ENCODE measurements at regions not wholly inside any gene's neighbourhood (a gene's known extent, or its start where the extent isn't known, plus 50 kb on each side); places are given as distances from the start of the nearest gene placed in this dataset.

DNA sequence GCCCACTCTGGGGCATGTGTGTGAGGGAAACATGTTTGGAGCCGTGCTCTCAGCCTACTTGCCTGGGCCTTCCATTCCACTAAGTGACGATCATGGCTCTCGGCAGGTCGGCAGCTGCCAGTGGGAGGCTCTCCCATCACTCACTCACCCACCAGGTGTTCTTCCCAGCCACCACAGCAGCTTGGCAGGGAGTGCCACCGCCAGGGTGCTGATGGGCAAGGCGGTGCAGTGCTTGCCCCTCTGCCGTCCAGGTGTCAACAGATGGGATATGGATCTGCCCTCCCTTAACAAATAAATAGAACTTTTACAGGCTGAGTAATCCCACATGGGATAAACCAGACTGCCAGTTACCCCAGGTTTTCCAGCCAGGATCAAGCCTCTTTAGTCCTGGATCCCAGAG is 205.5 kb upstream of the TMEM45B start:
- Histone ChIP-seq H3K4me3 (no peak overlapping the region), H3K27ac (no peak overlapping the region), H3K36me3 (no peaks in the 10 kb centered on the region), H3K27me3 (peaks cover 6% of the 10 kb centered on the region), H3K9me3 (no peaks in the 10 kb centered on the region), H3K4me1 (no peaks in the 10 kb centered on the region)
- TF ChIP-seq, protein P1, sequence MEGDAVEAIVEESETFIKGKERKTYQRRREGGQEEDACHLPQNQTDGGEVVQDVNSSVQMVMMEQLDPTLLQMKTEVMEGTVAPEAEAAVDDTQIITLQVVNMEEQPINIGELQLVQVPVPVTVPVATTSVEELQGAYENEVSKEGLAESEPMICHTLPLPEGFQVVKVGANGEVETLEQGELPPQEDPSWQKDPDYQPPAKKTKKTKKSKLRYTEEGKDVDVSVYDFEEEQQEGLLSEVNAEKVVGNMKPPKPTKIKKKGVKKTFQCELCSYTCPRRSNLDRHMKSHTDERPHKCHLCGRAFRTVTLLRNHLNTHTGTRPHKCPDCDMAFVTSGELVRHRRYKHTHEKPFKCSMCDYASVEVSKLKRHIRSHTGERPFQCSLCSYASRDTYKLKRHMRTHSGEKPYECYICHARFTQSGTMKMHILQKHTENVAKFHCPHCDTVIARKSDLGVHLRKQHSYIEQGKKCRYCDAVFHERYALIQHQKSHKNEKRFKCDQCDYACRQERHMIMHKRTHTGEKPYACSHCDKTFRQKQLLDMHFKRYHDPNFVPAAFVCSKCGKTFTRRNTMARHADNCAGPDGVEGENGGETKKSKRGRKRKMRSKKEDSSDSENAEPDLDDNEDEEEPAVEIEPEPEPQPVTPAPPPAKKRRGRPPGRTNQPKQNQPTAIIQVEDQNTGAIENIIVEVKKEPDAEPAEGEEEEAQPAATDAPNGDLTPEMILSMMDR (IDR thresholded peaks at IDR 0.05): no peak
- no peak for TF ChIP-seq EP300 (IDR thresholded peaks at IDR 0.05)
- TF ChIP-seq POLR2AphosphoS5 (IDR thresholded peaks at IDR 0.05): no peak
- no peak for TF ChIP-seq POLR2A (IDR thresholded peaks at IDR 0.05)
- no peak for ATAC-seq
- no CpG with 5 or more reads among the region's 7 CpGs for WGBS, 2 donors (ENCODE audit: low coverage in 1 of 2)

DNA sequence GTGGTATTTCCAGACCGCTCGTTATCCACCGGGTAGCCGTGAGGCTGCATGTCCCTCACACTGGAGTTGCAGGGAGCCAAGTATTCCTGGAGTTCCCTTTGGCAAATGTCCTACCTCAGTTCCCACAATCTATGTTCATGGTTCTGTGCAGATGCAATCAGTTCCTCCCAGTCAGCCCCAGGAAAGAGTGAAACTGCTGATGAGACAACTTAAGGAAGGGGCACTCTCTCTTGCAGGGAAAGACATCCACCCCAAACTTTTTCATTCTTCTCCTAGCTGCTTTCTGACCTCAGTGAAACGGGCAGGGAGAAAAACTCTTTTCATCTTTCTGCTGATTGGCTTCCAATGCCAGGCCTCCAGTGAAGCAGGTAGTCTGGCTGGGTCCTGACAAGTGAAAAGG is 205.1 kb upstream of the TMEM45B start:
- Histone ChIP-seq H3K4me1 (no peaks in the 10 kb centered on the region), H3K9me3 (no peaks in the 10 kb centered on the region), H3K36me3 (no peaks in the 10 kb centered on the region), H3K27ac (no peak overlapping the region), H3K4me3 (no peak overlapping the region), H3K27me3 (peaks cover 6% of the 10 kb centered on the region)
- TF ChIP-seq, protein P1 (IDR thresholded peaks at IDR 0.05): no peak
- TF ChIP-seq EP300 (IDR thresholded peaks at IDR 0.05) (no peak), POLR2A (IDR thresholded peaks at IDR 0.05) (no peak), POLR2AphosphoS5 (IDR thresholded peaks at IDR 0.05) (no peak)
- no peak for ATAC-seq
- WGBS, 2 donors (ENCODE audit: low coverage in 1 of 2): 67 to 82% methylated on average over 2 to 5 of the region's 5 CpGs

DNA sequence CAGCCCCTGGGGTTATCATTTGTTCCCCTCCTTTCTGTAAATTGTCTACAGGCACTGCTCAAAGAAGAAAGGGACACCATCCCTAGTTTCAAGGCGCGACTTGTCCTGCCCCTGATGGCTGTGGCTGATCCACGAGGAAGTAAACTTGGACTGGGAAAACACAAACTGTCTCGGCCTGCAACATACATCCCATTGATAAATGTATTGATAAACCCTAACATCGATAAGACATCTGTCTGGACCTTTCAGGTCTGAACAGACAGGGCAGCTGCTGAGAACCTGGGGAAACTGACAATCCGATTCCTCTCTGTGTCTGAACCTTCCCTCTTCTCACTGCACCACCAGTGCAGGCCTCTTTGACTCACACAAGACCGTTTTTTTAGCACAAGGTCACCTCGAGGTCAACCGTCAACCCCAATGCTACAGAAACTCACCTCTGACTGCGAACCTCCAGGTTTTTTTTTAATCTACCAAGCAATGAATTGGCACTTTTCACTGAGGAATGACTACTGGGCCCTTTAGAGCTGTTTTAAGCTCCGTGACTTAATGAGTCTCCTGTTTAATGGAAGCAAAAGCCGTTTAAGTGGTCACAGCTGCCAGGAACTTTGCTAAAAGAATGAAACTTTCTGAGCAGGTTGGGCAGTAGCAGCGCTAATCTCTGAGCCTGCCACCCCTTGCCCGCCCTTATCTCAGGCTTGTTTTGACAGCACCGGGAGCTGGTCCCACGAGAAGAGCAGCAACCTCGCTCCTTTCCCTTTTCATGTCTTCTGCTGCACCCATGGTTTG is 203.8 kb upstream of the TMEM45B start:
- Histone ChIP-seq H3K4me1 (no peaks in the 10 kb centered on the region), H3K9me3 (no peaks in the 10 kb centered on the region), H3K27ac (no peak overlapping the region), H3K27me3 (peaks cover 6% of the 10 kb centered on the region), H3K36me3 (no peaks in the 10 kb centered on the region), H3K4me3 (no peak overlapping the region)
- ATAC-seq: no peak
- no peak for TF ChIP-seq POLR2AphosphoS5 (IDR thresholded peaks at IDR 0.05)
- TF ChIP-seq POLR2A (IDR thresholded peaks at IDR 0.05): no peak
- TF ChIP-seq, protein P1 (IDR thresholded peaks at IDR 0.05): no peak
- TF ChIP-seq EP300 (IDR thresholded peaks at IDR 0.05): no peak
- WGBS, 2 donors (ENCODE audit: low coverage in 1 of 2): 25 to 27% methylated on average over 7 to 14 of the region's 17 CpGs

DNA sequence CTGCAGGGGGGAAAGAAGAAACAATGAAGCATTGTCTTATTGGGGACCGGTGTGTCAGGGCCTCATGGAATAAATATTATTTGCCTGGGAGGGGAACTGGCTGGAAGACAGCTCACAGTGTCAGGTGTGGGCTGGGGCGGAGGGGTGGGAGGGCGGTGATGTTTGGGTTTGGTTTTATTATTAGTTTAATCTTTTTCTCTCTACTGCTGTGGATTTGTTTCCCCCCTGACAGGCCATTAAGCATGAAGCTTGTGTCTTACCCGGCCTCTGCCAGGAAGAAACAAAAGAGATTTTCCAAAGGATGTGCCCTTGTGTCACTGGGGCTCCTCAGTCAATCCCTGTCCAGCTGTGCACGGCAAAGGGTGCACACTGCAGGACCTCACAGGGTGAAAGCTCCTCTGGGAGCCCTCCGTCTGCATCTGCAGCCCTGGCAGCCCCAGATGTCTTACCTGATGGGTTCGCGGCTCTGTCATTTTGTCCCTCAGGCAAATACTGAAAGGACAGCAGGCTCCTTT is 203.1 kb upstream of the TMEM45B start:
- Histone ChIP-seq H3K36me3 (no peaks in the 10 kb centered on the region), H3K27me3 (peaks cover 12% of the 10 kb centered on the region), H3K9me3 (no peaks in the 10 kb centered on the region), H3K27ac (no peak overlapping the region), H3K4me3 (no peak overlapping the region), H3K4me1 (no peaks in the 10 kb centered on the region)
- TF ChIP-seq, protein P1 (IDR thresholded peaks at IDR 0.05): no peak
- TF ChIP-seq EP300 (IDR thresholded peaks at IDR 0.05) (no peak), POLR2AphosphoS5 (IDR thresholded peaks at IDR 0.05) (no peak), POLR2A (IDR thresholded peaks at IDR 0.05) (no peak)
- no peak for ATAC-seq
- WGBS, 2 donors (ENCODE audit: low coverage in 1 of 2): 41% methylated on average over 3 of the region's 8 CpGs; no CpG with 5 or more reads in 1 of the 2 donors

DNA sequence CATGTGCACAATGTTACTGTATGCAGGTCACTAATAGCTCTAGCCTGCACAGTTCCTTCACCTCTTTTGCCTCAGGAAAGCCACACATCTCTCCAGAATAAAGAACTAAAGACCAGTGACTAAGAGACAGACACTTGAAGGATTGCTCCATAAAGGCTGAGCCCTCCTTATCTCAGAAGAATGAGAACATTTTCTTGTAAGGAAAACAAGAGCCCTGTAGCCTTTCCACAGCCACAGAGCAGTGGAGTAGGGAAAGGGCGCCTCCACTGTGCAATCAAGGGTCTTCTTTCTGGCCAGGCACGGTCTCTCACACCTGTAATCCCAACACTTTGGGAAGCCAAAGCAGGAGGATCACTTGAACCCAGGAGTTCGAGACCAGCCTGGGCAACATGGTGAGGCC is 202.6 kb upstream of the TMEM45B start:
- TF ChIP-seq EP300 (IDR thresholded peaks at IDR 0.05): no peak
- no peak for TF ChIP-seq POLR2A (IDR thresholded peaks at IDR 0.05)
- no peak for TF ChIP-seq POLR2AphosphoS5 (IDR thresholded peaks at IDR 0.05)
- TF ChIP-seq, protein P1 (IDR thresholded peaks at IDR 0.05): no peak
- no peak for ATAC-seq

More for the DNA sequence above, 202.6 kb upstream of the TMEM45B start:
- no peak overlapping the region for H3K27ac ChIP-seq
- no peak overlapping the region for H3K4me3 ChIP-seq
- H3K27me3 ChIP-seq: peaks cover 18% of the 10 kb centered on the region
- H3K9me3 ChIP-seq: no peaks in the 10 kb centered on the region
- whole genome bisulfite sequencing, 2 donors (ENCODE audit: low coverage in 1 of 2): 86% methylated on average over 1 of the region's 3 CpGs; no CpG with 5 or more reads in 1 of the 2 donors
- H3K36me3 ChIP-seq: no peaks in the 10 kb centered on the region
- no peaks in the 10 kb centered on the region for H3K4me1 ChIP-seq
